Activated T-cell treated with anti-CD3 and anti-CD28 coated beads for 1 hour (primary cell): ENCODE measurements at regions not wholly inside any gene's neighbourhood (a gene's known extent, or its start where the extent isn't known, plus 50 kb on each side); places are given as distances from the start of the nearest gene placed in this dataset.

Experiments used
- DNase-seq: peaks from one replicate; pipeline ENCODE4 v3.0.0-alpha.2; 2020; ENCODE audit warnings: low read depth

GRCh38 chr4:56206258-56206657, 181.0 kb downstream of the AASDH start:
- DNase-seq = no peak

- no peak for DNase-seq
Observed at GRCh38 chr4:56200275-56200674, 187.0 kb downstream of the AASDH start.

- DNase-seq = no peak
Observed at GRCh38 chr4:56198265-56198664, 189.0 kb downstream of the AASDH start.

GRCh38 chr4:56197387-56197786, 189.9 kb downstream of the AASDH start:
- no peak for DNase-seq

GRCh38 chr4:56195025-56195424, 192.3 kb downstream of the AASDH start:
- DNase-seq = no peak

- no peak for DNase-seq
Observed at GRCh38 chr4:56191534-56191933, 195.8 kb downstream of the AASDH start.

- DNase-seq = no peak
Observed at GRCh38 chr4:56187688-56188087, 199.6 kb downstream of the AASDH start.

GRCh38 chr4:56186808-56187523, 200.3 kb downstream of the AASDH start:
- no peak for DNase-seq

- DNase-seq = no peak
Observed at GRCh38 chr4:56185901-56186300, 201.4 kb downstream of the AASDH start.

- DNase-seq = no peak
Observed at GRCh38 chr4:56184214-56184613, 203.1 kb downstream of the AASDH start.

- no peak for DNase-seq
Observed at GRCh38 chr4:56183344-56183959, 203.8 kb downstream of the AASDH start.

- DNase-seq = no peak
Observed at GRCh38 chr4:56182356-56182755, 204.9 kb downstream of the AASDH start.

- DNase-seq = no peak
Observed at GRCh38 chr4:56181140-56181953, 205.9 kb downstream of the AASDH start.

GRCh38 chr4:56169061-56169460, 218.2 kb downstream of the AASDH start:
- DNase-seq = no peak

- DNase-seq = no peak
Observed at GRCh38 chr4:56164907-56165306, 216.2 kb downstream of the CEP135 start.

GRCh38 chr4:56160636-56161035, 211.9 kb downstream of the CEP135 start:
- no peak for DNase-seq

- no peak for DNase-seq
Observed at GRCh38 chr4:56158483-56158882, 209.7 kb downstream of the CEP135 start.

GRCh38 chr4:56156141-56156540, 207.4 kb downstream of the CEP135 start:
- no peak for DNase-seq

GRCh38 chr4:56155432-56155831, 206.7 kb downstream of the CEP135 start:
- no peak for DNase-seq

- no peak for DNase-seq
Observed at GRCh38 chr4:56149591-56149990, 200.8 kb downstream of the CEP135 start.

GRCh38 chr4:56148428-56148827, 199.7 kb downstream of the CEP135 start:
- DNase-seq = no peak

- no peak for DNase-seq
Observed at GRCh38 chr4:56147371-56147770, 198.6 kb downstream of the CEP135 start.

GRCh38 chr4:56146956-56147355, 198.2 kb downstream of the CEP135 start:
- DNase-seq = no peak
